Neuronal stem cell (in vitro differentiated cells): ENCODE measurements at regions not wholly inside any gene's neighbourhood (a gene's known extent, or its start where the extent isn't known, plus 50 kb on each side); places are given as distances from the start of the nearest gene placed in this dataset.

ENCODE experiments used
- DNase-seq: peaks from one replicate; pipeline ENCODE4 v3.0.0-alpha.2; 2013; ENCODE audit warnings: low spot score
- H2AFZ ChIP-seq: one replicate; pipeline ENCODE4 v1.6.1; 2013; ENCODE audit warnings: mild to moderate bottlenecking, low read length, inconsistent platforms
- H2AK5ac ChIP-seq: 2 replicates; pipeline ENCODE4 v1.6.1; 2013; ENCODE audit warnings: low read depth, mild to moderate bottlenecking, inconsistent platforms, low read length, moderate library complexity, mixed read lengths
- H2BK120ac ChIP-seq: 2 replicates; pipeline ENCODE4 v1.6.1; 2013; ENCODE audit warnings: low read depth, mild to moderate bottlenecking, inconsistent platforms, low read length, moderate library complexity, mixed read lengths
- H2BK12ac ChIP-seq: one replicate; pipeline ENCODE4 v1.6.1; 2013; ENCODE audit warnings: low read length, inconsistent platforms
- H2BK15ac ChIP-seq: 2 replicates; pipeline ENCODE4 v1.6.1; 2013; ENCODE audit warnings: mild to moderate bottlenecking, low read length, inconsistent platforms, mixed read lengths
- H2BK5ac ChIP-seq: one replicate; pipeline ENCODE4 v1.6.1; 2013; ENCODE audit warnings: inconsistent platforms, mild to moderate bottlenecking, low read length, moderate library complexity
- H3K14ac ChIP-seq: one replicate; pipeline ENCODE4 v1.6.1; 2013; ENCODE audit warnings: low read length, inconsistent platforms
- H3K18ac ChIP-seq: 2 replicates; pipeline ENCODE4 v1.6.1; 2013; ENCODE audit warnings: low read length, inconsistent platforms
- H3K23ac ChIP-seq: 2 replicates; pipeline ENCODE4 v1.6.1; 2013; ENCODE audit warnings: low read depth, mild to moderate bottlenecking, mixed read lengths, low read length, inconsistent platforms; ENCODE audit not compliant: poor library complexity
- H3K27ac ChIP-seq: replicated peaks from 3 replicates; pipeline ENCODE4 v1.5.1; 2013; ENCODE audit warnings: low read length, inconsistent platforms
- H3K27me3 ChIP-seq, 3 experiments: 2 replicates each; pipeline ENCODE4 v1.6.1; 2013; ENCODE audit warnings: low read length in 3 of 3, mild to moderate bottlenecking in 2 of 3, inconsistent platforms in 1 of 3, low read depth in 1 of 3, mixed read lengths in 1 of 3, moderate library complexity in 1 of 3; ENCODE audit not compliant: control insufficient read depth in 3 of 3, insufficient read depth in 3 of 3
- H3K36me3 ChIP-seq, 2 donors: replicated peaks in 1 of 2; 2 replicates each; pipeline ENCODE4 v1.6.1; 2013; ENCODE audit warnings: low read length in 2 of 2; ENCODE audit not compliant: control insufficient read depth in 2 of 2, insufficient read depth in 2 of 2
- H3K4ac ChIP-seq: 2 replicates; pipeline ENCODE4 v1.6.1; 2013; ENCODE audit warnings: inconsistent platforms, mild to moderate bottlenecking, low read length, moderate library complexity
- H3K4me1 ChIP-seq, 2 donors: 1 replicate in 1 of 2; 2 replicates in 1 of 2; pipeline ENCODE4 v1.6.1; 2013; ENCODE audit warnings: low read length in 2 of 2, low read depth in 1 of 2; ENCODE audit not compliant: control insufficient read depth in 2 of 2, insufficient read depth in 1 of 2
- H3K4me2 ChIP-seq: one replicate; pipeline ENCODE4 v1.6.1; 2013; ENCODE audit warnings: mild to moderate bottlenecking, low read length, inconsistent platforms; ENCODE audit not compliant: insufficient read depth, poor library complexity, severe bottlenecking
- H3K4me3 ChIP-seq, 2 donors: 2 replicates each; pipeline ENCODE4 v1.5.1; 2013; ENCODE audit warnings: low read length in 2 of 2, mild to moderate bottlenecking in 2 of 2, inconsistent platforms in 1 of 2, moderate library complexity in 1 of 2
- H3K79me1 ChIP-seq: one replicate; pipeline ENCODE4 v1.6.1; 2013; ENCODE audit warnings: low read depth, mild to moderate bottlenecking, inconsistent platforms, low read length, moderate library complexity
- H3K9ac ChIP-seq: one replicate; pipeline ENCODE4 v1.6.1; 2013; ENCODE audit warnings: mild to moderate bottlenecking, low read depth, low read length, inconsistent platforms; ENCODE audit not compliant: poor library complexity
- H3K9me3 ChIP-seq, 2 donors: replicated peaks in 1 of 2; 2 replicates each; pipeline versions ENCODE3 to v1.6.1; 2013; ENCODE audit warnings: low read length in 2 of 2, mild to moderate bottlenecking in 2 of 2, inconsistent platforms in 1 of 2, low read depth in 1 of 2, mixed read lengths in 1 of 2, moderate library complexity in 1 of 2; ENCODE audit not compliant: control insufficient read depth in 2 of 2, insufficient read depth in 1 of 2
- H4K8ac ChIP-seq: one replicate; pipeline ENCODE4 v1.6.1; 2013; ENCODE audit warnings: low read depth, mild to moderate bottlenecking, inconsistent platforms, low read length, moderate library complexity
- H4K91ac ChIP-seq: one replicate; pipeline ENCODE4 v1.6.1; 2013; ENCODE audit warnings: low read length, low read depth, mild to moderate bottlenecking, inconsistent platforms; ENCODE audit not compliant: poor library complexity
- WGBS, 2 donors: extraction: QIAGEN DNeasy Blood & Tissue Kit; methylation state at CpG; one replicate each; pipeline ENCODE4 v1.1.7; 2013; ENCODE audit warnings: missing lambda C conversion rate in 2 of 2, mixed read lengths in 1 of 2; ENCODE audit not compliant: insufficient read length in 2 of 2, insufficient replicate concordance in 1 of 2; ENCODE audit errors: extremely low coverage in 2 of 2; 5-methylcytosine and 5-hydroxymethylcytosine counted together

DNA sequence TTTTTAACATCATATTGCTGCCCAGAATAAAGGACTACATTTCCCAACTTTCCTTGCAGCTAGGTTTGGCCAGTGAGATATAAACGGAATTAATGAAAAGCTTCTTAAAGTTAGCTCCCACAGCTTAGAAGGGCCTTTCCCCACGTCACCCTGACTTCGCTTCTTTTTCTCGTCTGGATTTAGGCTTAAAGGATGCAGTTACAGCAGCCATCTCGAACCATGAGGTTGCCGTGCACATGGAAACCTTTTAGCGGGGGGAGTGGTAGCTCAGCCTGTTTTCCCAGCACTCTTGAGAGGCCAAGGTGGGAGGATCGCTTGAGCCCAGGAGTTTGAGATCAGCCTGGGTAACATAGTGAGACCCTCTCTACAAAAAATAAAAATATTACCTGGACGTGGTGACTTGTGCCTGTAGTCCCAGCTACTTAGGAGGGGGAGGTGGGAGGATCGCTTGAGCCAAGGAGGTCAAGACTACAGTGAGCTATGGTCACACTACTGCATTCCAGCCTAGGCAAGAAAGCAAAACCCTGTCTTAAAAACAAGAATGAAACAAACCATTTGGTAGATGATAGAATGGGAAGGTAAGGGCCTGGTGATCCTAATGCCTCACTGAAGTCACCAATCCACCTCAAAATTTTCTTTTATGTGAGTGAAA lies 64.3 kb upstream of the C1GALT1 start:
- no peak overlapping the region for H2BK120ac ChIP-seq
- H3K4me2 ChIP-seq: no peak overlapping the region
- H2BK15ac ChIP-seq: no peak overlapping the region
- DNase-seq: no peak
- H2AK5ac ChIP-seq: no peak overlapping the region
- H3K27ac ChIP-seq: no peak overlapping the region
- no peak overlapping the region for H3K14ac ChIP-seq
- no CpG with 5 or more reads among the region's 10 CpGs for WGBS, 2 donors
- H4K8ac ChIP-seq: no peak overlapping the region
- H3K9ac ChIP-seq: no peak overlapping the region
- H3K23ac ChIP-seq: no peak overlapping the region
- no peak overlapping the region for H4K91ac ChIP-seq
- H3K9me3 ChIP-seq: no peaks in the 10 kb centered on the region
- no peak overlapping the region for H3K4me3 ChIP-seq
- H3K36me3 ChIP-seq: no peaks in the 10 kb centered on the region
- no peak overlapping the region for H3K18ac ChIP-seq
- H3K4me1 ChIP-seq: no peaks in the 10 kb centered on the region
- no peak overlapping the region for H3K4ac ChIP-seq
- peaks cover 0 to 3% (median 0%) of the 10 kb centered on the region in 3 experiments for H3K27me3 ChIP-seq
- H3K79me1 ChIP-seq: no peaks in the 10 kb centered on the region
- H2BK5ac ChIP-seq: no peak overlapping the region
- H2AFZ ChIP-seq: no peak overlapping the region
- H2BK12ac ChIP-seq: no peak overlapping the region

DNA sequence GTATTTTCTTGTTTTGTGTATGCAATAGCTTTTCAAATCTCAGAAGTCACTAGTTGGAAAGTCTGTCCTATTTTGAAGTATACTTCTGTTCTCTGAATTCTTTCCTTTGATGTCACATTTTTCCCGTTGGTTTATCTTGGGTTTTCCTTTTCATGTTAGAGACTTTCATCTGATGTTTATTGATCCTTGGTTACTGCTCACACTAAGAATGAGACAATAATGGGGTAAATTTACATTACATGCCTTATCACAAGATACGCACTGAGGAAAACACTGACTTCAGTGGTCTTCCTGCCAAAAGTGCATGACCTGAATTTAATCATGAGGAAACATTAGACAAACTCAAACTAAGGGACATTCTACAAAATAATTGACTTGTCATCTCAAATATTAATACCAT lies 63.5 kb upstream of the C1GALT1 start:
- no CpG with 5 or more reads among the region's 2 CpGs for WGBS, 2 donors

DNA sequence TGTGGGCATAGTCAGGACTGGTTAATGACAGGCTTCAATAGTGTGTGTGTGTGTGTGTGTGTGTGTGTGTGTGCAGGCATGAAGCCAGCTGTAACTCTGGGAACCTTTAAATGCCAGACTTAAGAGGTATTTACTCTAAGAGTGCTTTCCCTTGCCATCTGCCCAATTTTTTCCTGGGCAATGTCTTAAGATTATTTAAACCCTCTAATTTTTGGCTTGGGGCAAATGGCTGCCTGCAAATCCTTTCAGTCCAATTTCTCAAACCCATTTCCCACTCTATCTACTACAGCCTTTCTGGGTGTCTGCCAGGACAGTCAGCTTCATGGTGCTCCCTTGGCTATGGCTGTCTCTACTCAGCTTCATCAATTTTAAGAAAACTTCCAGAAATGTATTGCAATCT lies 62.6 kb upstream of the C1GALT1 start:
- no peak overlapping the region for H2AFZ ChIP-seq
- no peak overlapping the region for H3K27ac ChIP-seq
- H3K36me3 ChIP-seq: no peaks in the 10 kb centered on the region
- H3K9me3 ChIP-seq: no peaks in the 10 kb centered on the region
- H2BK12ac ChIP-seq: no peak overlapping the region
- no peak overlapping the region for H3K18ac ChIP-seq
- no peak overlapping the region for H3K14ac ChIP-seq
- H3K27me3 ChIP-seq: peaks cover 0 to under 1% (median 0%) of the 10 kb centered on the region in 3 experiments
- H3K9ac ChIP-seq: no peak overlapping the region
- H3K4me1 ChIP-seq: no peaks in the 10 kb centered on the region
- H2BK15ac ChIP-seq: no peak overlapping the region
- H3K4me2 ChIP-seq: no peak overlapping the region
- H2BK120ac ChIP-seq: no peak overlapping the region
- no peak overlapping the region for H2BK5ac ChIP-seq
- H4K91ac ChIP-seq: no peak overlapping the region
- H3K79me1 ChIP-seq: no peaks in the 10 kb centered on the region
- no peak overlapping the region for H2AK5ac ChIP-seq
- DNase-seq: no peak
- no peak overlapping the region for H3K4me3 ChIP-seq
- H3K23ac ChIP-seq: no peak overlapping the region
- H4K8ac ChIP-seq: no peak overlapping the region
- no peak overlapping the region for H3K4ac ChIP-seq

More for the DNA sequence above, 63.5 kb upstream of the C1GALT1 start:
- Histone ChIP-seq H2BK5ac (no peak overlapping the region), H3K4me2 (no peak overlapping the region), H3K4me3 (no peak overlapping the region), H2BK12ac (no peak overlapping the region), H2BK15ac (no peak overlapping the region), H3K18ac (no peak overlapping the region), H3K4ac (no peak overlapping the region), H3K14ac (no peak overlapping the region), H2AK5ac (no peak overlapping the region), H3K27ac (no peak overlapping the region), H3K4me1 (no peaks in the 10 kb centered on the region), H2AFZ (no peak overlapping the region), H2BK120ac (no peak overlapping the region), H3K27me3 (peaks cover 0 to 3% (median 0%) of the 10 kb centered on the region in 3 experiments), H4K8ac (no peak overlapping the region), H3K79me1 (no peaks in the 10 kb centered on the region), H4K91ac (no peak overlapping the region), H3K9me3 (no peaks in the 10 kb centered on the region), H3K23ac (no peak overlapping the region), H3K9ac (no peak overlapping the region), H3K36me3 (no peaks in the 10 kb centered on the region)
- no peak for DNase-seq

DNA sequence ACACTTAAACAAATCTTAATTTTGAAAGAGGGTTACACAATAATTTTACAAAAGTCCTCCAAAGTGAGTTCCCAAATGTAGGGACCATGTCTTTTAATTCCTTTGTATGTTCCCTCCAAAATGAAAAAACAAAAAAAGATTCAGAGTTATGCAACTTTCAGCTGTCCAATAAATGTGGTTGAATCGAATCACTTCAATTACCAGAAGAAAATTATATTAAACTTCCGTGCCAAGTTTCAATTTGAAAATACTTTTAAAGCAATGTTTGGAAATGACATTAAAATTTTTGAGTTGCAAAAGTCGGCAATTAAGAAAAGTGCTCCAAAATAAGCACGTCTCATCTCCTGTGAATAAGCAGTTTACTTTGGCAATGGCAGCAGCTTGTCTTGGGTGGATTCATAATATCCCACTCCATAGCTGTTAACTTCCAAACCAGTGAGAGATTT lies 60.3 kb upstream of the C1GALT1 start:
- H2BK15ac ChIP-seq: no peak overlapping the region
- H3K79me1 ChIP-seq: no peaks in the 10 kb centered on the region
- no peak overlapping the region for H3K9ac ChIP-seq
- H3K4me3 ChIP-seq: no peak overlapping the region
- no CpG with 5 or more reads among the region's 4 CpGs for WGBS, 2 donors
- H3K9me3 ChIP-seq: no peaks in the 10 kb centered on the region
- H3K14ac ChIP-seq: no peak overlapping the region
- no peaks in the 10 kb centered on the region for H3K4me1 ChIP-seq
- no peak overlapping the region for H2BK5ac ChIP-seq
- H2AK5ac ChIP-seq: no peak overlapping the region
- no peaks in the 10 kb centered on the region for H3K36me3 ChIP-seq
- H2BK120ac ChIP-seq: no peak overlapping the region
- H3K27me3 ChIP-seq: no peaks in the 10 kb centered on the region
- no peak overlapping the region for H3K27ac ChIP-seq
- no peak overlapping the region for H3K4me2 ChIP-seq
- H4K8ac ChIP-seq: no peak overlapping the region
- no peak for DNase-seq
- H3K4ac ChIP-seq: no peak overlapping the region
- H4K91ac ChIP-seq: no peak overlapping the region
- H3K18ac ChIP-seq: no peak overlapping the region
- no peak overlapping the region for H2BK12ac ChIP-seq
- H2AFZ ChIP-seq: no peak overlapping the region
- no peak overlapping the region for H3K23ac ChIP-seq
